HuH-7.5 (cell line): ENCODE measurements at regions not wholly inside any gene's neighbourhood (a gene's known extent, or its start where the extent isn't known, plus 50 kb on each side); places are given as distances from the start of the nearest gene placed in this dataset.
A peak's percentile ranks its signal among the peaks of the same experiment; 100 is the strongest.

Source experiments
- DNase-seq: peaks from one replicate; pipeline ENCODE4 v3.0.0; 2011; ENCODE audit warnings: low spot score

- DNase-seq, result peak; percentile 19
These were observed 114.9 kb upstream of the NFIB start for GRCh38 chr9:14428781-14429230.

- DNase-seq, result no peak
These were observed 113.5 kb upstream of the NFIB start for GRCh38 chr9:14427419-14427818.

GRCh38 chr9:14424983-14425382, 111.0 kb upstream of the NFIB start:
- DNase-seq, result no peak

GRCh38 chr9:14424289-14424688, 110.3 kb upstream of the NFIB start:
- no peak for DNase-seq

GRCh38 chr9:14423815-14424261, 109.9 kb upstream of the NFIB start:
- DNase-seq, result no peak

GRCh38 chr9:14421291-14421690, 107.3 kb upstream of the NFIB start:
- no peak for DNase-seq

- DNase-seq, result no peak
These were observed 105.3 kb upstream of the NFIB start for GRCh38 chr9:14418941-14419937.

- no peak for DNase-seq
These were observed 104.5 kb upstream of the NFIB start for GRCh38 chr9:14418301-14418940.

GRCh38 chr9:14417237-14417636, 103.3 kb upstream of the NFIB start:
- no peak for DNase-seq

- DNase-seq, result no peak
These were observed 102.0 kb upstream of the NFIB start for GRCh38 chr9:14415947-14416346.

GRCh38 chr9:14413812-14414211, 99.9 kb upstream of the NFIB start:
- DNase-seq, result no peak

- DNase-seq, result no peak
These were observed 98.8 kb upstream of the NFIB start for GRCh38 chr9:14412775-14413174.

GRCh38 chr9:14406463-14406862, 92.5 kb upstream of the NFIB start:
- no peak for DNase-seq

GRCh38 chr9:14405176-14405706, 91.3 kb upstream of the NFIB start:
- no peak for DNase-seq

GRCh38 chr9:14403081-14403480, 89.1 kb upstream of the NFIB start:
- DNase-seq, result no peak

GRCh38 chr9:14402583-14402982, 88.6 kb upstream of the NFIB start:
- DNase-seq, result no peak

- no peak for DNase-seq
These were observed 88.0 kb upstream of the NFIB start for GRCh38 chr9:14401911-14402310.

GRCh38 chr9:14400658-14400995, 86.7 kb upstream of the NFIB start:
- no peak for DNase-seq

GRCh38 chr9:14399756-14400657, 86.1 kb upstream of the NFIB start:
- DNase-seq, result no peak

GRCh38 chr9:14398473-14398872, 84.5 kb upstream of the NFIB start:
- DNase-seq, result no peak

- DNase-seq, result no peak
These were observed 82.2 kb upstream of the NFIB start for GRCh38 chr9:14396171-14396570.
